ENCODE measurements at regions not wholly inside any gene's neighbourhood (a gene's known extent, or its start where the extent isn't known, plus 50 kb on each side); places are given as distances from the start of the nearest gene placed in this dataset.

DNA sequence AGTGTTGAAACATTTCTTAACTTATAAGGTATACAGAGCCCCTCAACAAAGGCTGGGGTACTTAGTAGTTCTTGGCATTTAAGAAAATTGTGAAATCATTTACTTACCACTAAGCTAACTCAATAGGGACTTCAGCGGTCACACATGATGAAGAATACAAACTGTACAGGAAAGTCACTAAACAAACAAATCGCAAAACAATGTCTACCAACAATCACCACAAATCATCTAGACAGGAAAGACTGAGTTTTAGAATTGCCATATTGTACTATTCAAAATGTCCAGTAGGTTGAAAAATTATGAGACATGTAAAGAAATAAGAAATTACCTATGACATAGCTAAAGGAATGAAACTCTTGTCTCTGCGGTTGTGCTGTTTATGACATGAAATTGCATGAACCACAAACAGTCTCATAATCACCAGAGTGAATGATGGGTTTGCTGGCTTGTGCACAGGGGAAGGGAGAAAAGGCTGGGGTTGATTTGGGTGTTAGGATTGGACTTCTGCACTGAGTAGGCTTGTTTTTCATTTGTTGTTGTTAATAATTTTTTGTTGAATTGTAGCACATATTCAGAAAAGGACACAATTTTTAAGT, 441.1 kb upstream of the MON1B start:
- DNase-seq (ENCODE audit: low read depth), result no peak
- TF ChIP-seq, protein P1, sequence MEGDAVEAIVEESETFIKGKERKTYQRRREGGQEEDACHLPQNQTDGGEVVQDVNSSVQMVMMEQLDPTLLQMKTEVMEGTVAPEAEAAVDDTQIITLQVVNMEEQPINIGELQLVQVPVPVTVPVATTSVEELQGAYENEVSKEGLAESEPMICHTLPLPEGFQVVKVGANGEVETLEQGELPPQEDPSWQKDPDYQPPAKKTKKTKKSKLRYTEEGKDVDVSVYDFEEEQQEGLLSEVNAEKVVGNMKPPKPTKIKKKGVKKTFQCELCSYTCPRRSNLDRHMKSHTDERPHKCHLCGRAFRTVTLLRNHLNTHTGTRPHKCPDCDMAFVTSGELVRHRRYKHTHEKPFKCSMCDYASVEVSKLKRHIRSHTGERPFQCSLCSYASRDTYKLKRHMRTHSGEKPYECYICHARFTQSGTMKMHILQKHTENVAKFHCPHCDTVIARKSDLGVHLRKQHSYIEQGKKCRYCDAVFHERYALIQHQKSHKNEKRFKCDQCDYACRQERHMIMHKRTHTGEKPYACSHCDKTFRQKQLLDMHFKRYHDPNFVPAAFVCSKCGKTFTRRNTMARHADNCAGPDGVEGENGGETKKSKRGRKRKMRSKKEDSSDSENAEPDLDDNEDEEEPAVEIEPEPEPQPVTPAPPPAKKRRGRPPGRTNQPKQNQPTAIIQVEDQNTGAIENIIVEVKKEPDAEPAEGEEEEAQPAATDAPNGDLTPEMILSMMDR (conservative IDR thresholded peaks at IDR 0.05; ENCODE audit: low read depth, low read length), result no peak
- H3K4me3 ChIP-seq (ENCODE audit: low read depth, low read length), result no peak overlapping the region

DNA sequence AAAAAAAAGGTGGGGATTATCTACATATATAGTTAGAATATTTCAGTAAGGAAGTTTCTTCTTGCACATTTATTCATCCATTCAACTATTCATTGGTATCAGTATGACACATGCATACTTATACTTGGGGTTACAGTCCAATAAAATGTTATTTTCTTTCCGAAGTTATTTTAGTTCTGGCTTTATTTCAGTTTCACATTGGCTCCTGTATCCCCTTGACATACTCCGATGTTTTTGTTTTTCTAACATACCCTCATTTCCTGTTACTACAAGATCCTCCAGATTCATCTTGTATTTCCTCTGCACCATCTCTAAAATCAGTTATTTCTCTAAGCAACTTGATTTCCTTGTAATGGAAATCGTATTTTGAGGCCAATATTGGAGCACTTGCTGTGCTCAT, 435.5 kb upstream of the MON1B start:
- H3K4me3 ChIP-seq (ENCODE audit: low read depth, low read length), result no peak overlapping the region
- no peak for DNase-seq (ENCODE audit: low read depth)
- TF ChIP-seq, protein P1 (conservative IDR thresholded peaks at IDR 0.05; ENCODE audit: low read depth, low read length), result no peak

DNA sequence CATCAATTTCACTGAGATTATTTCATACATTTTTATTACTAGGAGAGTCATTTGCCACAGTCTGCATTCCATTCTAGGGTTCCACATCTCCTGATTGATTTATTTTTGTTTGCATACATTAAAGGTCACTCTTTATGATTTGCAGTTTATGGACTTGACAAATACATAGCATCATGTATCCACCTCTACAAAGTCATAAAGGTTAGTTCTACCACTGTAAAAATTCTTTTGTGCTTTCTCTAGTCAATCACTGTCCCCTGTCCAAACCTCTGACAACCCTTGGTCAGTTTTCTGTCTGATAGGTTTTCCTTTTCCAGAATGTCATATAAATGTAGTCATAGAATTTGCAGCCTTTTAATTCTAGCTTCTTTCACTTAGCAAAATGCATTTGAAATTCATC, 434.6 kb upstream of the MON1B start:
- no peak for DNase-seq (ENCODE audit: low read depth)
- TF ChIP-seq, protein P1 (conservative IDR thresholded peaks at IDR 0.05; ENCODE audit: low read depth, low read length), result no peak

DNA sequence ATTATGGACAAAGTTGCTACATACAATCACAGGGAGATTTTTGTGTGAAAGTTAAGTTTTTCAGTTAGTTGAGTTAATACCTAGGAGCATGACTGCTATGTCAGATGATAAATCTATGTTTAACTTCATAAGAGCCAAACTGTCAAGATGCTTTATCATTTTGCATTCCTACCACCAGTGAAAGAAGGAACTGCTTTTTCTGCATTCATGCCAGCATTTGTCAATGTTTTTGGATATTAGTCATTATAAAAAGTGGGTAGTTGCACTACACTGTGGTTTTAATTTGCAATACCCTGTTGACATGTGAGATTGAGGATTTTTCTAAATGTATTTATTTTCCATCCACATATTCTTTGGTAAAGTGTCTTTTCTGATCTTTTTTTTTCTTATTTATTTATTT, 434.0 kb upstream of the MON1B start:
- TF ChIP-seq, protein P1 (conservative IDR thresholded peaks at IDR 0.05; ENCODE audit: low read depth, low read length), result no peak
- no peak overlapping the region for H3K4me3 ChIP-seq (ENCODE audit: low read depth, low read length)
- DNase-seq (ENCODE audit: low read depth), result no peak

More for the DNA sequence above, 434.6 kb upstream of the MON1B start:
- H3K4me3 ChIP-seq (ENCODE audit: low read depth, low read length), result no peak overlapping the region

DNA sequence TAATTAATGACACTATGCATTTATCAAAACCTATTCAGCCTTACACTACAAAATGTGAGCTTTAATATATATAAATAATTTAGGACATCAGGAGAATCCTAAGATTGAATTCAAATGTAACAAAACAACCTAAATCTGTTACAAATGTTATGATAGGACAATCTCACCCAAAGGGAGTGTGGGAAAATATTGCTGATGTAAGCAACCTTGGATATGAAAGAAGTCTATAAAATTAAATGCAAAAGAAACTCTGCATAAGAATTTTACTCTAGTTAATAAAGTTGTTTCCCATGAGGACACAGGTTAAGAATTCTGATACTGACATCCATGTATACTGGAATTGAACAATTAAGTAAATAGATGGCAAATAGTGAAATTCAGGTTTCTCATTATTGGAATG, 424.5 kb upstream of the MON1B start:
- no peak overlapping the region for H3K4me3 ChIP-seq (ENCODE audit: low read depth, low read length)
- TF ChIP-seq, protein P1 (conservative IDR thresholded peaks at IDR 0.05; ENCODE audit: low read depth, low read length), result no peak
- DNase-seq (ENCODE audit: low read depth), result no peak

DNA sequence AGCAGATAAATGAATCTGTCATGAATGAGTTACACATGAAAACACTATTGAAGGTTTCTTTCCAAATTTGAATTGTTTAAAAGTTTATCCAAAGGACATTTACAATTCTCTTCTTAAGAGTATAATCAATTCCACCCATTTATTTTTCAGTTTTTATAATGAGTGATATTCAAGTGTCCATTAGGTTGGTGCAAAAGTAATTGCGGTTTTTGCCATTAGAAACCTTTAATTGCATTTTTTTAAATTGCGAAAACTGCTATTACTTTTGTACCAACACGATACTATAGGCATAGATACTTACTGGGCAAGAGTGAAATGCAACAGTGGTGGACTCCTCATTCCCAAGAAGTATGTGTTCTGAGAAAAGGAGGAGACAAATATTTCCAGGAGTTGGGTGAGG, 422.7 kb upstream of the MON1B start:
- TF ChIP-seq, protein P1 (conservative IDR thresholded peaks at IDR 0.05; ENCODE audit: low read depth, low read length), result no peak
- DNase-seq (ENCODE audit: low read depth), result no peak
- no peak overlapping the region for H3K4me3 ChIP-seq (ENCODE audit: low read depth, low read length)

DNA sequence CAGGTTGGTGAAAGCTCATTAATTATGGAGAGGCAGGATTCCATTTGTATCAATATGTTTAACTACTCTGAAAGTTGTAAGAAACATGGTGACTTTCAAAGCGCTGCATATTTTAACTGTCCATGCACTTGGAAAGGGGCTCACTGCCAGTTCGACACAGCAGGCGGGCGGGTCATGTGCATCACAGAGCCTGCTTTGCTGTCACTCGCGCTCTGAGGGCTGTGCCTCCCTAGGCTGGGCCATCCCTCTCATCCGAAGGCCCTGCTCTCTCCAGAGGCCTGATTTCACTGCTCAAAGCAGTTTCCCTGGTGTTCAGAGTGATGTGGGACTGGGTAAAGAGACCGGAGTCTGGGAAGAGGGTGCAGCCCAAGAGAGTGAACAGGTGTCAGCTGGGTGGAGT, 422.0 kb upstream of the MON1B start:
- TF ChIP-seq, protein P1 (conservative IDR thresholded peaks at IDR 0.05; ENCODE audit: low read depth, low read length), result no peak
- DNase-seq (ENCODE audit: low read depth), result no peak
- no peak overlapping the region for H3K4me3 ChIP-seq (ENCODE audit: low read depth, low read length)
